GM12875 (cell line): ENCODE measurements at regions not wholly inside any gene's neighbourhood (a gene's known extent, or its start where the extent isn't known, plus 50 kb on each side); places are given as distances from the start of the nearest gene placed in this dataset.

Experiments
- H3K4me3 ChIP-seq: one replicate; pipeline ENCODE4 v1.5.1; 2011; ENCODE audit warnings: low read depth, low read length, control low read depth
- TF ChIP-seq, protein P1 (sequence below): IDR thresholded peaks from 2 replicates; pipeline ENCODE4 v1.5.1; 2011; ENCODE audit warnings: low read depth, mild to moderate bottlenecking, control low read depth, inconsistent platforms, low read length, moderate library complexity, borderline replicate concordance; ENCODE audit not compliant: insufficient read depth

DNA sequence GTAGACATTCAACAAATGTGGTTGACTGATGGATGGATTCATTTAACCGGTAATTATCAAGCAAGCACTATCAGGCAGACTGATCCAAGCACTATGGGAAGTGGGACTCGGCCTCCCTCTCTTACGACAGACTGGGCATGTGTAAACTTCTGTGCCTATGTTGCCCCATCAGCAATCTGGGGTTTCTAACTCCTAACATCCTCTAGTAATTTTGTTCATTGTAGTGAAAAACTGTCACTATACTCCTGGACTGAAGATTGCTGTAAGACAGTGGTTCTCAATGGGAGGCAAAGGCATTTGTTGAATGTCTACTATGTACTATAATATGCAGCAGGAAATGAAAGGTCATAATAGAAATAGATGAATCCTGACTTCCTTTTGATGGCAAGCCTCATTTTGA is 51.2 kb upstream of the CREB1 start:
- H3K4me3 ChIP-seq, result no peak overlapping the region
- TF ChIP-seq, protein P1, sequence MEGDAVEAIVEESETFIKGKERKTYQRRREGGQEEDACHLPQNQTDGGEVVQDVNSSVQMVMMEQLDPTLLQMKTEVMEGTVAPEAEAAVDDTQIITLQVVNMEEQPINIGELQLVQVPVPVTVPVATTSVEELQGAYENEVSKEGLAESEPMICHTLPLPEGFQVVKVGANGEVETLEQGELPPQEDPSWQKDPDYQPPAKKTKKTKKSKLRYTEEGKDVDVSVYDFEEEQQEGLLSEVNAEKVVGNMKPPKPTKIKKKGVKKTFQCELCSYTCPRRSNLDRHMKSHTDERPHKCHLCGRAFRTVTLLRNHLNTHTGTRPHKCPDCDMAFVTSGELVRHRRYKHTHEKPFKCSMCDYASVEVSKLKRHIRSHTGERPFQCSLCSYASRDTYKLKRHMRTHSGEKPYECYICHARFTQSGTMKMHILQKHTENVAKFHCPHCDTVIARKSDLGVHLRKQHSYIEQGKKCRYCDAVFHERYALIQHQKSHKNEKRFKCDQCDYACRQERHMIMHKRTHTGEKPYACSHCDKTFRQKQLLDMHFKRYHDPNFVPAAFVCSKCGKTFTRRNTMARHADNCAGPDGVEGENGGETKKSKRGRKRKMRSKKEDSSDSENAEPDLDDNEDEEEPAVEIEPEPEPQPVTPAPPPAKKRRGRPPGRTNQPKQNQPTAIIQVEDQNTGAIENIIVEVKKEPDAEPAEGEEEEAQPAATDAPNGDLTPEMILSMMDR, result no peak

DNA sequence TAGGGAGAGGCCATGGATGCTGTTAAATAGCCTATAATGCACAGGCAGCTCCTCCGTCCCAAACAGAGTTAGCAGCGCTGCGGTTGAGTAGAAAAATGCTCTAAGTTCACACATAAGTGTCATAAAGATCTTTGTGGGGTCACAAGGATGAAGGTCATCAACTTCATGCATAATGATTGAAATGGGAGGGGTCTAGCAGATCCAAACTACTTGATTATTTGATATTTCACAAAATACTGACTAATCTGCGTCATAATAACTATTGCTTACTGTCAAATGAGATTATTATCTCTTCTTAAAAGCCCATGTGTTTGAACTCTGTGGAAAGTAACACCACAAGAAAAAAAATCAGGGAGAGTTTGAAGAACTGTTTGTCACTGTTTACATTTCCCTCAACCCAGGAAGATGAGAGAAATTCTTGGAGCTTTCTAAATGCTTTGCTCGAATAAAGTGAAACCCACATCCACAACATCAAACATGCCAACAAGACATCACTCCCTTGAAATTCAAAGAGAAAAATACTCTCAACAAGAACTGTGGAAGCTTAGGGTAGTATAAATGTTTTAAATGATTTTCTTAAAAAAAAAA is 50.5 kb upstream of the CREB1 start:
- TF ChIP-seq, protein P1, result no peak
- no peak overlapping the region for H3K4me3 ChIP-seq
